HCT116 (cell line): ENCODE measurements at regions not wholly inside any gene's neighbourhood (a gene's known extent, or its start where the extent isn't known, plus 50 kb on each side); places are given as distances from the start of the nearest gene placed in this dataset.
"Not testable (repeated sequence)": the region's sequence is repeated elsewhere in the genome, so short reads cannot be mapped to it uniquely, and the experiment has no call there.

Experiments used
- ATAC-seq: fragments of 200-7000 bp; cut with Tn5 transposase; 2 replicates; pipeline ENCODE4 v1.9.1; 2020; ENCODE audit warnings: mild to moderate bottlenecking, moderate library complexity
- BruUV-seq: library from RNA; stranded (reverse); fragments of 400-500 nt; replicated peaks from 2 replicates; lab custom pipeline; 2021; lab: Mats Ljungman, UMichigan
- CTCF ChIA-PET: fragments of 300-600 bp; sonication (Branson Sonifier 250); formaldehyde crosslinking; loops from one replicate; lab custom pipeline; 2021; ENCODE audit warnings: antibody characterized with exemption; lab: Charles Lee
- POLR2A ChIA-PET: fragments of 300-600, 350-600 bp; sonication (Branson Sonifier 250); formaldehyde crosslinking; loops from one replicate; lab custom pipeline; 2021; ENCODE audit warnings: antibody characterized with exemption; lab: Charles Lee
- RAD21 ChIA-PET, 2 experiments: fragments of 300-600 bp; sonication (Branson Sonifier 250); formaldehyde crosslinking; loops; one replicate each; lab custom pipeline; 2023; ENCODE audit warnings: low total read pairs in 2 of 2; ENCODE audit not compliant: uncharacterized antibody in 2 of 2, unreplicated experiment in 2 of 2, low non-redundant PET in 1 of 2; lab: Charles Lee
- DNase-seq: peaks from one replicate; pipeline ENCODE4 v3.0.0-alpha.2; 2010; ENCODE audit warnings: low read depth, low spot score
- H2AFZ ChIP-seq: fragments of 200-600 bp; shearing (Covaris generic), sonication (generic); 2 replicates; pipeline ENCODE4 v1.6.1; 2017; ENCODE audit warnings: low read depth, mixed run types, mixed read lengths, antibody characterized with exemption, low read length; ENCODE audit not compliant: poor library complexity, severe bottlenecking
- H3K27ac ChIP-seq: 2 replicates; pipeline ENCODE4 v1.5.1; 2012; ENCODE audit warnings: low read depth, low read length
- H3K27me3 ChIP-seq: fragments of 200-600 bp; sonication (generic); 2 replicates; pipeline ENCODE4 v1.6.1; 2016; ENCODE audit warnings: mixed run types, low read length, mixed read lengths; ENCODE audit not compliant: insufficient read depth
- H3K36me3 ChIP-seq, 2 experiments: fragments of 200-500 bp in 1 of 2; fragments of 200-600 bp in 1 of 2; sonication (Bioruptor generic) in 1 of 2; sonication (generic) in 1 of 2; 2 replicates each; pipeline versions ENCODE4 v1.5.1 to v1.6.1; 2014 to 2016; ENCODE audit warnings: low read length in 2 of 2, inconsistent platforms in 1 of 2, mixed read lengths in 1 of 2, mixed run types in 1 of 2; ENCODE audit not compliant: insufficient read depth in 2 of 2, control insufficient read depth in 1 of 2
- H3K4me1 ChIP-seq, 2 experiments: fragments of 200-600 bp in 1 of 2; sonication (generic) in 1 of 2; 2 replicates each; pipeline versions ENCODE4 v1.5.1 to v1.6.1; 2012 to 2017; ENCODE audit warnings: low read length in 2 of 2, inconsistent platforms in 1 of 2, mild to moderate bottlenecking in 1 of 2, mixed read lengths in 1 of 2, mixed run types in 1 of 2, moderate library complexity in 1 of 2; ENCODE audit not compliant: insufficient read depth in 2 of 2, control insufficient read depth in 1 of 2
- H3K4me2 ChIP-seq: fragments of 200-600 bp; sonication (generic); 2 replicates; pipeline ENCODE4 v1.6.1; 2017; ENCODE audit warnings: mixed run types, low read length, mixed read lengths
- H3K4me3 ChIP-seq, 2 experiments: fragments of 200-600 bp in 1 of 2; sonication (generic) in 1 of 2; replicated peaks in 1 of 2; 2 replicates each; pipeline ENCODE4 v1.5.1; 2011 to 2016; ENCODE audit warnings: low read length in 2 of 2, control low read depth in 1 of 2, low read depth in 1 of 2, mild to moderate bottlenecking in 1 of 2, mixed read lengths in 1 of 2, mixed run types in 1 of 2
- H3K79me2 ChIP-seq: fragments of 200-600 bp; sonication (generic); 2 replicates; pipeline ENCODE4 v1.6.1; 2017; ENCODE audit warnings: mild to moderate bottlenecking, mixed run types, low read length, moderate library complexity, mixed read lengths; ENCODE audit not compliant: insufficient read depth
- H3K9ac ChIP-seq: fragments of 200-600 bp; sonication (generic); 2 replicates; pipeline ENCODE4 v1.6.1; 2016; ENCODE audit warnings: low read length, mixed read lengths
- H3K9me2 ChIP-seq: fragments of 200-600 bp; sonication (generic), shearing (Covaris generic); 2 replicates; pipeline ENCODE4 v1.6.1; 2017; ENCODE audit warnings: mixed run types, mild to moderate bottlenecking, moderate library complexity; ENCODE audit not compliant: insufficient read depth
- H3K9me3 ChIP-seq, 2 experiments: fragments of 200-500 bp in 1 of 2; fragments of 200-600 bp in 1 of 2; sonication (Bioruptor generic) in 1 of 2; sonication (generic) in 1 of 2; 2 replicates each; pipeline ENCODE4 v1.6.1; 2014 to 2017; ENCODE audit warnings: low read length in 2 of 2, mixed read lengths in 2 of 2, inconsistent platforms in 1 of 2, low read depth in 1 of 2, mild to moderate bottlenecking in 1 of 2, mixed run types in 1 of 2, moderate library complexity in 1 of 2; ENCODE audit not compliant: control insufficient read depth in 1 of 2, insufficient read depth in 1 of 2
- H4K20me1 ChIP-seq: fragments of 200-600 bp; sonication (generic), shearing (Covaris generic); 2 replicates; pipeline ENCODE4 v1.6.1; 2017; ENCODE audit warnings: mixed run types, mild to moderate bottlenecking, moderate library complexity; ENCODE audit not compliant: insufficient read depth
- CEBPB ChIP-seq: IDR thresholded peaks from 2 replicates; pipeline ENCODE4 v1.6.1; 2012; ENCODE audit warnings: low read depth
- EGR1 ChIP-seq: IDR thresholded peaks from 2 replicates; pipeline ENCODE4 v1.6.1; 2012; ENCODE audit warnings: low read depth
- EZH2phosphoT487 ChIP-seq: fragments of 200-600 bp; IDR thresholded peaks from 2 replicates; pipeline ENCODE4 v1.6.1; 2018; ENCODE audit warnings: antibody characterized with exemption, borderline replicate concordance
- POLR2A ChIP-seq: IDR thresholded peaks from 2 replicates; pipeline ENCODE4 v1.7.0; 2011; ENCODE audit warnings: borderline replicate concordance; ENCODE audit not compliant: insufficient read depth, insufficient read length; ENCODE audit errors: extremely low read depth
- POLR2AphosphoS5 ChIP-seq: IDR thresholded peaks from 2 replicates; pipeline ENCODE4 v1.6.1; 2011; ENCODE audit warnings: mild to moderate bottlenecking, low read depth, low read length, moderate library complexity
- REST ChIP-seq: IDR thresholded peaks from 2 replicates; pipeline ENCODE4 v1.6.1; 2012; ENCODE audit warnings: low read depth
- SP1 ChIP-seq: IDR thresholded peaks from 2 replicates; pipeline ENCODE4 v1.6.1; 2012; ENCODE audit warnings: low read depth
- SRF ChIP-seq: IDR thresholded peaks from 2 replicates; pipeline ENCODE4 v1.6.1; 2012; ENCODE audit warnings: low read depth
- YY1 ChIP-seq: IDR thresholded peaks from 2 replicates; pipeline ENCODE4 v1.6.1; 2011; ENCODE audit warnings: low read length, low read depth, moderate library complexity, mild to moderate bottlenecking; ENCODE audit not compliant: insufficient replicate concordance; ENCODE audit errors: extremely low read depth
- intact Hi-C: fragments of 100-400 bp; cut with micrococcal nuclease; formaldehyde crosslinking; loops from 2 replicates; pipeline ENCODE4 v1.10.0; 2022
- TF ChIP-seq, protein P1 (sequence below): IDR thresholded peaks from 2 replicates; pipeline ENCODE4 v1.6.1; 2012

GRCh38 chr4:163736876-163737275 lies 242.4 kb downstream of the TMA16 start:
- Histone ChIP-seq H3K9ac (no peak overlapping the region), H4K20me1 (no peaks in the 10 kb centered on the region), H3K27me3 (no peaks in the 10 kb centered on the region), H3K27ac (no peak overlapping the region), H3K79me2 (no peaks in the 10 kb centered on the region), H3K4me1 (no peaks in the 10 kb centered on the region), H3K4me2 (no peak overlapping the region), H3K9me2 (no peaks in the 10 kb centered on the region), H3K9me3 (no peaks in the 10 kb centered on the region), H3K4me3 (no peak overlapping the region), H3K36me3 (no peaks in the 10 kb centered on the region), H2AFZ (no peak overlapping the region)
- no peak for ATAC-seq
- DNase-seq, result no peak
- CTCF ChIA-PET, result no interaction called here
- intact Hi-C loops, result no loop called here
- RAD21 ChIA-PET, result no interaction called here
- TF ChIP-seq SP1 (no peak), SRF (no peak), EGR1 (no peak)
- no TSS peak for BruUV-seq
- POLR2A ChIA-PET, result no interaction called here

GRCh38 chr4:163737846-163738245 lies 243.4 kb downstream of the TMA16 start:
- H3K4me2 ChIP-seq, H3K4me3 ChIP-seq, H4K20me1 ChIP-seq, H3K9ac ChIP-seq, H3K9me2 ChIP-seq, ATAC-seq, H3K27ac ChIP-seq, CTCF ChIA-PET, RAD21 ChIA-PET, POLR2A ChIA-PET, H3K4me1 ChIP-seq, H3K9me3 ChIP-seq, intact Hi-C loops, DNase-seq, H2AFZ ChIP-seq, H3K36me3 ChIP-seq, H3K79me2 ChIP-seq, H3K27me3 ChIP-seq, BruUV-seq: not testable (repeated sequence)

- no peak for TF ChIP-seq YY1
- TF ChIP-seq, protein P1, sequence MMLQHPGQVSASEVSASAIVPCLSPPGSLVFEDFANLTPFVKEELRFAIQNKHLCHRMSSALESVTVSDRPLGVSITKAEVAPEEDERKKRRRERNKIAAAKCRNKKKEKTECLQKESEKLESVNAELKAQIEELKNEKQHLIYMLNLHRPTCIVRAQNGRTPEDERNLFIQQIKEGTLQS, result no peak
- TF ChIP-seq SRF, result no peak
- TF ChIP-seq POLR2AphosphoS5, result no peak
- TF ChIP-seq CEBPB, result no peak
- no peak for TF ChIP-seq POLR2A
- TF ChIP-seq EZH2phosphoT487, result no peak
- no peak for TF ChIP-seq REST
- no peaks in the 10 kb centered on the region for H3K4me1 ChIP-seq
- no peak overlapping the region for H3K4me2 ChIP-seq
- H3K9me3 ChIP-seq, result no peaks in the 10 kb centered on the region
- no peaks in the 10 kb centered on the region for H3K9me2 ChIP-seq
- H3K4me3 ChIP-seq, result no peak overlapping the region
- intact Hi-C loops, result no loop called here
- H3K79me2 ChIP-seq, result no peaks in the 10 kb centered on the region
- no peaks in the 10 kb centered on the region for H4K20me1 ChIP-seq
- ChIA-PET POLR2A (no interaction called here), CTCF (no interaction called here), RAD21 (no interaction called here)
- BruUV-seq, result no TSS peak
- no peak overlapping the region for H2AFZ ChIP-seq
- no peak for DNase-seq
- no peak overlapping the region for H3K9ac ChIP-seq
- H3K36me3 ChIP-seq, result no peaks in the 10 kb centered on the region
- ATAC-seq, result no peak
- H3K27me3 ChIP-seq, result no peaks in the 10 kb centered on the region
- no peak overlapping the region for H3K27ac ChIP-seq
Observed at GRCh38 chr4:163738521-163738920, 244.0 kb downstream of the TMA16 start.
